ENCODE measurements at regions not wholly inside any gene's neighbourhood (a gene's known extent, or its start where the extent isn't known, plus 50 kb on each side); places are given as distances from the start of the nearest gene placed in this dataset.

DNA sequence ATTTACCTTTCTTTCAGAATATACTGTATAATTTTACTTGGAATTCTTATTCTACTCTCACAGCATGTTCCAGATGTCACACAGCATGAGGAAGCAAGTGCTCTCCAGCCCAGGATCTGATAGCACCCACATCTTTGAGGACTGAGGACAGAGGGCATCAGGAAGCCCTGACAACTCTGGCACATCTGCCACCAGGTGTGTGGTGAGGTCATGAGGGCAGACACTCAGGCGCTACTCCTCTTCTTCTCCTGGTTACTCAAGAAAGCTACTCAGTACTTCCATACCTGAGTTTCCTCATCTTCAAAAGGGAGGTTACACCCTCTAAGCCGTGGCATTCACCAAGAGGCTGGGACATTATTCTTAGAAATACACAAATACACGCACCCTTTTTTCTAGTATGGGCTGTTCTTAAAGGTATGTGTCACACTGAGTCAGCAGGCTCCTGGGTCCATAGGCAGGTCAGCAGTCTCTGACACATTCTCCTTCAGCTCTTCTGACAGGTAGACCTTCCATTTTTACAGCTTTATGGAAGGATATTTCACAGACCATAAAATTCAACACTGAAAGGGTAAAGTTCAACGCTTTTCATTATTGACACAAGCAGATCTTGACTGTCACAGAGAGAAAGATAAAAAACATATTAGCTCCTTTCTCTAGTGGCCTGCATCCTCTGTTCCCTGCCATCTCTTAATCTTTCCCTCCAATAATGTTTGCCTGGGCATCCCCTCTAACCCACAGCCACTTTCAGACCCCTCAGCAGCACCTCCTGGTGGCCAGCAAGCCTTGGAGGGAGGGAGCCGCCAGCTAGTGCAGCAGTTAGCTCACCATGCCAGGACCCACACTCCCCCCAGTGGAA lies 103.2 kb upstream of the TJP1 start:
- Histone ChIP-seq H3K27me3 (ENCODE audit: insufficient read depth, low read length) (no peaks in the 10 kb centered on the region), H3K36me3 (ENCODE audit: insufficient read depth, low read length) (no peaks in the 10 kb centered on the region), H3K4me3 (ENCODE audit: insufficient read depth, low read depth, low read length) (peak overlapping the region; percentile 5), H2AFZ (ENCODE audit: low read depth, low read length) (peak overlapping the region; percentile 8), H3K9ac (ENCODE audit: low read length) (peak overlapping the region; percentile 55), H3K79me2 (ENCODE audit: insufficient read depth, low read length) (no peaks in the 10 kb centered on the region), H3K27ac (ENCODE audit: low read depth, low read length) (peak overlapping the region; percentile 73), H3K4me2 (ENCODE audit: low read length) (peak overlapping the region; percentile 66), H3K9me3 (ENCODE audit: insufficient read depth, low read depth, low read length) (no peaks in the 10 kb centered on the region), H4K20me1 (ENCODE audit: insufficient read depth, low read length) (no peaks in the 10 kb centered on the region), H3K4me1 (ENCODE audit: insufficient read depth, low read length) (peaks cover 38% of the 10 kb centered on the region)
- TF ChIP-seq EZH2 (IDR thresholded peaks at IDR 0.05; ENCODE audit: insufficient read depth, low read length) (no peak), CTCF (IDR thresholded peaks at IDR 0.05; ENCODE audit: insufficient read depth, low read depth, low read length) (peak; percentile 92)
- Mint-ChIP-seq H3K4me3 (ENCODE audit: unreplicated experiment) (no peak overlapping the region), H3K9me3 (ENCODE audit: unreplicated experiment) (no peaks in the 10 kb centered on the region), H3K36me3 (ENCODE audit: low read depth, unreplicated experiment) (no peaks in the 10 kb centered on the region), H3K27me3 (ENCODE audit: low read depth, unreplicated experiment) (no peaks in the 10 kb centered on the region), H3K27ac (ENCODE audit: unreplicated experiment) (peak overlapping the region; percentile 94), H3K4me1 (ENCODE audit: low read depth, unreplicated experiment) (peaks cover 39% of the 10 kb centered on the region)
- FAIRE-seq (no peak), DNase-seq (ENCODE audit: low read depth) (peak; percentile 68)

DNA sequence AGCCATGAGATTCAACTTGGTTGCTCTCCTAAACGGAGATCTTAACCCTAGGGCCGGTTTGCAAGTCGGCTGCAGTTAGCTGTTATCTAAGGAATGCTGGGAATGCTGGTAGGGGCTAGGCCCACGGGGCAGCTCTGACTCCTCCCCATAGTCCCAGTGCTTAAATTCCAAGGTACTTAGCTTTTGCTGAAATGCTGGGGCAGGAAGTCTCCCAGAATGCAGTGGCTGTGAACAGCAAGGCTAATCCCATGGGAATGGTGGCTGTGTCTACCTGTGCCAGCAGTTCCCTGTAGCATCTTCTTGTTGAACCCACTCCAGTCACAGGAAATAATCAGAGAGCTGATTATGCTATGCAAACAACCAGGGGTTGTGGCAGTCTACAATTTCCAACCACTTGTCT lies 102.5 kb upstream of the TJP1 start:
- Mint-ChIP-seq H3K9me3 (ENCODE audit: unreplicated experiment) (no peaks in the 10 kb centered on the region), H3K27ac (ENCODE audit: unreplicated experiment) (peak overlapping the region; percentile 94), H3K36me3 (ENCODE audit: low read depth, unreplicated experiment) (no peaks in the 10 kb centered on the region), H3K27me3 (ENCODE audit: low read depth, unreplicated experiment) (no peaks in the 10 kb centered on the region), H3K4me1 (ENCODE audit: low read depth, unreplicated experiment) (peaks cover 39% of the 10 kb centered on the region), H3K4me3 (ENCODE audit: unreplicated experiment) (no peak overlapping the region)
- no peak for TF ChIP-seq CTCF (IDR thresholded peaks at IDR 0.05; ENCODE audit: insufficient read depth, low read depth, low read length)
- no peak for TF ChIP-seq EZH2 (IDR thresholded peaks at IDR 0.05; ENCODE audit: insufficient read depth, low read length)
- Histone ChIP-seq H3K9ac (ENCODE audit: low read length) (peak overlapping the region; percentile 55), H3K4me1 (ENCODE audit: insufficient read depth, low read length) (peaks cover 41% of the 10 kb centered on the region), H4K20me1 (ENCODE audit: insufficient read depth, low read length) (no peaks in the 10 kb centered on the region), H3K4me3 (ENCODE audit: insufficient read depth, low read depth, low read length) (peak overlapping the region; percentile 5), H3K27ac (ENCODE audit: low read depth, low read length) (peak overlapping the region; percentile 73), H2AFZ (ENCODE audit: low read depth, low read length) (peak overlapping the region; percentile 8), H3K36me3 (ENCODE audit: insufficient read depth, low read length) (no peaks in the 10 kb centered on the region), H3K27me3 (ENCODE audit: insufficient read depth, low read length) (no peaks in the 10 kb centered on the region), H3K79me2 (ENCODE audit: insufficient read depth, low read length) (no peaks in the 10 kb centered on the region), H3K9me3 (ENCODE audit: insufficient read depth, low read depth, low read length) (no peaks in the 10 kb centered on the region), H3K4me2 (ENCODE audit: low read length) (peak overlapping the region; percentile 66)
- peak; percentile 56 for FAIRE-seq
- DNase-seq (ENCODE audit: low read depth) = peak; percentile 89

- Mint-ChIP-seq H3K27ac (ENCODE audit: unreplicated experiment) (no peak overlapping the region), H3K4me1 (ENCODE audit: low read depth, unreplicated experiment) (peaks cover 49% of the 10 kb centered on the region)
- no peak for DNase-seq (ENCODE audit: low read depth)
Measured at GRCh38 chr15:29922191-29922590, 99.9 kb upstream of the TJP1 start.

More at GRCh38 chr15:29922191-29922590, 99.9 kb upstream of the TJP1 start:
- Mint-ChIP-seq H3K36me3 (ENCODE audit: low read depth, unreplicated experiment) (no peaks in the 10 kb centered on the region), H3K27me3 (ENCODE audit: low read depth, unreplicated experiment) (no peaks in the 10 kb centered on the region), H3K9me3 (ENCODE audit: unreplicated experiment) (no peaks in the 10 kb centered on the region), H3K4me3 (ENCODE audit: unreplicated experiment) (no peak overlapping the region)
- H3K27ac ChIP-seq (ENCODE audit: low read depth, low read length) = no peak overlapping the region
- TF ChIP-seq CTCF (IDR thresholded peaks at IDR 0.05; ENCODE audit: insufficient read depth, low read depth, low read length) (no peak), EZH2 (IDR thresholded peaks at IDR 0.05; ENCODE audit: insufficient read depth, low read length) (no peak)
- H3K4me2 ChIP-seq (ENCODE audit: low read length) = no peak overlapping the region
- H3K4me3 ChIP-seq (ENCODE audit: insufficient read depth, low read depth, low read length) = no peak overlapping the region
- H4K20me1 ChIP-seq (ENCODE audit: insufficient read depth, low read length) = no peaks in the 10 kb centered on the region
- H3K27me3 ChIP-seq (ENCODE audit: insufficient read depth, low read length) = no peaks in the 10 kb centered on the region
- FAIRE-seq = no peak
- H3K9ac ChIP-seq (ENCODE audit: low read length) = no peak overlapping the region
- H3K4me1 ChIP-seq (ENCODE audit: insufficient read depth, low read length) = peaks cover 45% of the 10 kb centered on the region
- H2AFZ ChIP-seq (ENCODE audit: low read depth, low read length) = no peak overlapping the region
- no peaks in the 10 kb centered on the region for H3K79me2 ChIP-seq (ENCODE audit: insufficient read depth, low read length)
- H3K36me3 ChIP-seq (ENCODE audit: insufficient read depth, low read length) = no peaks in the 10 kb centered on the region
- H3K9me3 ChIP-seq (ENCODE audit: insufficient read depth, low read depth, low read length) = no peaks in the 10 kb centered on the region

Data from astrocyte (in vitro differentiated cells and primary cell).